Ishikawa (cell line): ENCODE measurements at regions not wholly inside any gene's neighbourhood (a gene's known extent, or its start where the extent isn't known, plus 50 kb on each side); places are given as distances from the start of the nearest gene placed in this dataset.

ENCODE experiments used
- CEBPB ChIP-seq: IDR thresholded peaks from 2 replicates; pipeline ENCODE4 v1.6.1; 2012
- CREB1 ChIP-seq: IDR thresholded peaks from 2 replicates; pipeline ENCODE4 v1.6.1; 2012; ENCODE audit warnings: low read depth
- EGR1 ChIP-seq: IDR thresholded peaks from 2 replicates; pipeline ENCODE4 v1.6.1; 2012
- EP300 ChIP-seq: IDR thresholded peaks from 2 replicates; pipeline ENCODE4 v1.6.1; 2012; ENCODE audit warnings: borderline replicate concordance
- FOXM1 ChIP-seq: IDR thresholded peaks from 2 replicates; pipeline ENCODE4 v1.6.1; 2012; ENCODE audit warnings: low read depth, borderline replicate concordance
- MAX ChIP-seq: IDR thresholded peaks from 2 replicates; pipeline ENCODE4 v1.6.1; 2012
- NFIC ChIP-seq: IDR thresholded peaks from 2 replicates; pipeline ENCODE4 v1.6.1; 2012
- RAD21 ChIP-seq: IDR thresholded peaks from 2 replicates; pipeline ENCODE4 v1.6.1; 2012; ENCODE audit warnings: low read depth
- REST ChIP-seq: IDR thresholded peaks from 2 replicates; pipeline ENCODE4 v1.6.1; 2012; ENCODE audit warnings: low read depth, mild to moderate bottlenecking
- TAF1 ChIP-seq: IDR thresholded peaks from 2 replicates; pipeline ENCODE4 v1.6.1; 2012; ENCODE audit warnings: low read depth, mild to moderate bottlenecking
- TCF12 ChIP-seq: IDR thresholded peaks from 2 replicates; pipeline ENCODE4 v1.6.1; 2012; ENCODE audit warnings: low read depth
- TEAD4 ChIP-seq: IDR thresholded peaks from 2 replicates; pipeline ENCODE4 v1.6.1; 2012
- USF1 ChIP-seq: IDR thresholded peaks from 2 replicates; pipeline ENCODE4 v1.6.1; 2012
- YY1 ChIP-seq: IDR thresholded peaks from 2 replicates; pipeline ENCODE4 v1.6.1; 2012; ENCODE audit warnings: low read depth
- ZBTB7A ChIP-seq: IDR thresholded peaks from 2 replicates; pipeline ENCODE4 v1.6.1; 2012; ENCODE audit warnings: low read depth

DNA sequence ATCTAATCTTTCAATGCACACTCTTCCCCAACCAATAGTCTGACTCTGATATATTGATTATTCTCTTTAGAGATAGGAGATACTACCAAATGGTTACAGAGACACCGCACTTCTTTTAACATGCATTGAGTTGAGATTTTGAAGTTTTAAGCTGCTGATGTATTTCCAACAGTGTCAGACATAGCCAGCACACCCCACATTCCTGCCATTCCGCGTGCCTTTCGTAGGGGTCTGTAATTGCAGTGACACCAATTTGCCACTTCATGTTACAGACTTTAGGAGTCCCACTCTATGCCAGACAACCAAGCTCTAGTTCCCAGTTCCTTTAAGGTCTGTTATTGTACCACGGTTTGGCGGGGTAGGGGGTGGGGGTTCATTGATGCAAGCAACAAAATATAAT, 618.2 kb upstream of the FRG1 start:
- TF ChIP-seq MAX (no peak), YY1 (no peak), FOXM1 (no peak), CREB1 (no peak), ZBTB7A (no peak), CEBPB (no peak), RAD21 (no peak), EGR1 (no peak), REST (no peak), USF1 (no peak), TEAD4 (no peak), EP300 (no peak), TAF1 (no peak)

DNA sequence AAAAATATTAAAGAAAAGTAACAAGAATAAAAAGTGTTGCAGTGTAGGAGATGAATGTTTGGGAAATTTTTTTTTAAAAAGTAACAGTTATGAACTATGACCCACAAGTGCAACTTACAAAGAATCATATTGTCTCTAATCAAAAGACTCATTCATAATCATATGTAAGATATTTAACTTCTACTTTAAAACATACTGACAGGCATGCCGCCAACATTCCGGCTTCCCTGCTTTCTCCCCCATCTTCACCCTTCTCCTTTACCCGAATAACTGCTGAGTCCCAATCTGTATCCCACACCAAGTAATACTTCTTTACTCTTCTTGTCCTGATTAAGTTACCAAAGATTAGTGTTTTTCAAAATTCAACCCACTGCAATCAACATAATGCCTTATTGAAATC, 598.8 kb upstream of the FRG1 start:
- no peak for TF ChIP-seq MAX
- no peak for TF ChIP-seq ZBTB7A
- TF ChIP-seq FOXM1: no peak
- no peak for TF ChIP-seq CEBPB

DNA sequence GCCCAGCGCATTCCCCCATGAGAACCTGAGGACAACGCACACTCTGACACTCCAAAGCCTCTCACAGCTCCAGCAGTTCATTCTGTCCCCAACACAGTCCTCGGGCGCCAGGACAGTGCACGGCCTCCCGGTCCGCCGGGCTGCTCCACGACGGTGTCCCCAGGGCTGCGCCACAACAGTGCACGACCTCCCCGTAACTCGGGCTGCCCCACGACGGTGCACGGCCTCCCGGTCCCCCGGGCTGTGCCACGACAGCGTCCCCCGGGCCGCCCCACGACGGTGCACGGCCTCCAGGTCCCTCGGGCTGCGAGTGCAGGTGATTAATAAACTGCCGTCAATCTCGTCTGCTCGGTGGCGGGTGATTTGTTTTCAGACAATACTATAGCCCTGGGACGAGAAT, 585.1 kb upstream of the FRG1 start:
- TF ChIP-seq MAX (no peak), TAF1 (no peak), CEBPB (no peak), CREB1 (no peak), TCF12 (no peak), USF1 (no peak), EP300 (no peak)

DNA sequence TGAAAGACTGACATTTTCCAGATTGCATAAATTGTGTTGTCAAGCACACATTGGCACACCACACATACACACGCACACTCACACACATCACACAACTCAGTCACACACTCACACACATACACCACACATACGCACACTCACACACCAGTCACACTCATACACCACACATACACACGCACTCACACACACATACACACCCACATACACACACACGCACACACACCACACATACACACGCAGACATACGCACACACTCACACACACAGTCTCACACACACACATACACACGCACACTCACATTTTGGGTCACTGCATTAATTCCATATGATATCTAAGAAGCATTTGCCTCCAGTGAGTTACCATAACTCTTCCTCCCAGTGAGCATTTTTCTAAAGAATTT, 578.3 kb upstream of the FRG1 start:
- TF ChIP-seq TCF12 (no peak), CREB1 (no peak), YY1 (no peak), NFIC (no peak), REST (no peak), USF1 (no peak), EGR1 (no peak), RAD21 (no peak), EP300 (no peak), TAF1 (no peak), FOXM1 (no peak), CEBPB (no peak), TEAD4 (no peak), ZBTB7A (no peak), MAX (no peak)

GRCh38 chr4:189364032-189364449, 576.6 kb upstream of the FRG1 start:
- TF ChIP-seq CEBPB (no peak), EP300 (no peak), EGR1 (no peak), TCF12 (no peak)

GRCh38 chr4:189365451-189365850, 575.2 kb upstream of the FRG1 start:
- TF ChIP-seq USF1 (no peak), TEAD4 (no peak), ZBTB7A (no peak), NFIC (no peak), TAF1 (no peak), EP300 (no peak), EGR1 (no peak), MAX (no peak)
